ENCODE measurements at regions not wholly inside any gene's neighbourhood (a gene's known extent, or its start where the extent isn't known, plus 50 kb on each side); places are given as distances from the start of the nearest gene placed in this dataset.

DNA sequence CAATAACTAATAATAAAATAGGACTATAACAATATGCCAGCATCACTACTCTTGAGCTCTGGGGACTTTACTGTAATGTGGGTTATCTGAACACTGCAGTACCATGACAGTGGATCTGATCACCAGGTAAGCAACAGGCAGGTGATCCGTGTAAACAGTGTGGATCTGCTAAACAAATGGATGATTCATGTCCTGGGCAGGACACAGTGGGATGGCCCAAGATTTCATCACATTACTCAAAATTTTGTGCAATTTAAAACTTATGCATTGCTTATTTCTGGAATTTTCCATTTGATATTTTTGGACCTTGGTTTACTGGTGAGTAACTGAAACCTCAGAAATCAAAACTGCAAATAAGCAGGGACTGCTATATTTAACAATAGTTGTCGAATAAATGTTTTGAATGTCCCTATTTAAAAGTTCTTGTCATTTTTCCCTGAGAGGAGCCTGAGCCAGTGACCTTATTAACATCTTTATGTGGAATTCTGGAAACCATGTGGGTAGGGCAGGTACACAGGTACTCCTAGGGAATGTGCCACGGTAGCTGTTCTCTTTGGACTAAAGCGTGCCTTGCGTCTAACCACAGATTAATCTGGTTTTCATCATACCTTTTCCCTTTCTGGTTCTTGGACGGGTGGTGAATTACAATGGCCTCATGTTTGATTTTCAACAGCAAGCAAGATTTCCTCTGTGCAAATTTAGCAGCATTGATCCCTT lies 214.5 kb upstream of the SASH1 start:
- TF ChIP-seq, protein P1, sequence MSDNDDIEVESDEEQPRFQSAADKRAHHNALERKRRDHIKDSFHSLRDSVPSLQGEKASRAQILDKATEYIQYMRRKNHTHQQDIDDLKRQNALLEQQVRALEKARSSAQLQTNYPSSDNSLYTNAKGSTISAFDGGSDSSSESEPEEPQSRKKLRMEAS (IDR thresholded peaks at IDR 0.05; ENCODE audit: low read depth, low read length), result no peak
- TF ChIP-seq, protein P2, sequence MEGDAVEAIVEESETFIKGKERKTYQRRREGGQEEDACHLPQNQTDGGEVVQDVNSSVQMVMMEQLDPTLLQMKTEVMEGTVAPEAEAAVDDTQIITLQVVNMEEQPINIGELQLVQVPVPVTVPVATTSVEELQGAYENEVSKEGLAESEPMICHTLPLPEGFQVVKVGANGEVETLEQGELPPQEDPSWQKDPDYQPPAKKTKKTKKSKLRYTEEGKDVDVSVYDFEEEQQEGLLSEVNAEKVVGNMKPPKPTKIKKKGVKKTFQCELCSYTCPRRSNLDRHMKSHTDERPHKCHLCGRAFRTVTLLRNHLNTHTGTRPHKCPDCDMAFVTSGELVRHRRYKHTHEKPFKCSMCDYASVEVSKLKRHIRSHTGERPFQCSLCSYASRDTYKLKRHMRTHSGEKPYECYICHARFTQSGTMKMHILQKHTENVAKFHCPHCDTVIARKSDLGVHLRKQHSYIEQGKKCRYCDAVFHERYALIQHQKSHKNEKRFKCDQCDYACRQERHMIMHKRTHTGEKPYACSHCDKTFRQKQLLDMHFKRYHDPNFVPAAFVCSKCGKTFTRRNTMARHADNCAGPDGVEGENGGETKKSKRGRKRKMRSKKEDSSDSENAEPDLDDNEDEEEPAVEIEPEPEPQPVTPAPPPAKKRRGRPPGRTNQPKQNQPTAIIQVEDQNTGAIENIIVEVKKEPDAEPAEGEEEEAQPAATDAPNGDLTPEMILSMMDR (IDR thresholded peaks at IDR 0.05; ENCODE audit: low read depth, low read length), result no peak
